IPS-15b (cell line): ENCODE measurements at regions not wholly inside any gene's neighbourhood (a gene's known extent, or its start where the extent isn't known, plus 50 kb on each side); places are given as distances from the start of the nearest gene placed in this dataset.

Experiments
- H3K27me3 ChIP-seq: one replicate; pipeline ENCODE4 v1.6.1; 2013; ENCODE audit warnings: low read length; ENCODE audit not compliant: control insufficient read depth, insufficient read depth
- H3K36me3 ChIP-seq: one replicate; pipeline ENCODE4 v1.6.1; 2013; ENCODE audit warnings: low read length; ENCODE audit not compliant: control insufficient read depth, insufficient read depth
- H3K4me1 ChIP-seq: one replicate; pipeline ENCODE4 v1.6.1; 2013; ENCODE audit warnings: mild to moderate bottlenecking, low read length; ENCODE audit not compliant: control insufficient read depth, insufficient read depth
- H3K4me3 ChIP-seq: one replicate; pipeline ENCODE4 v1.5.1; 2013; ENCODE audit warnings: low read depth, low read length
- H3K9ac ChIP-seq: one replicate; pipeline ENCODE4 v1.6.1; 2013; ENCODE audit warnings: low read depth, mild to moderate bottlenecking, low read length
- H3K9me3 ChIP-seq: one replicate; pipeline ENCODE4 v1.6.1; 2013; ENCODE audit warnings: mild to moderate bottlenecking, low read length; ENCODE audit not compliant: control insufficient read depth, insufficient read depth

GRCh38 chr4:24168658-24169057 lies 278.8 kb upstream of the PPARGC1A start:
- H3K4me1 ChIP-seq, result peaks cover 3% of the 10 kb centered on the region
- no peaks in the 10 kb centered on the region for H3K9me3 ChIP-seq
- H3K4me3 ChIP-seq, result no peak overlapping the region
- H3K36me3 ChIP-seq, result no peaks in the 10 kb centered on the region
- no peak overlapping the region for H3K9ac ChIP-seq
- H3K27me3 ChIP-seq, result no peaks in the 10 kb centered on the region

GRCh38 chr4:24166501-24166900 lies 276.7 kb upstream of the PPARGC1A start:
- H3K4me1 ChIP-seq, result peaks cover 3% of the 10 kb centered on the region
- no peaks in the 10 kb centered on the region for H3K36me3 ChIP-seq
- H3K9ac ChIP-seq, result no peak overlapping the region
- H3K9me3 ChIP-seq, result no peaks in the 10 kb centered on the region
- no peak overlapping the region for H3K4me3 ChIP-seq
- H3K27me3 ChIP-seq, result no peaks in the 10 kb centered on the region

- no peaks in the 10 kb centered on the region for H3K36me3 ChIP-seq
- no peaks in the 10 kb centered on the region for H3K9me3 ChIP-seq
- H3K9ac ChIP-seq, result no peak overlapping the region
- peaks cover 2% of the 10 kb centered on the region for H3K4me1 ChIP-seq
- no peak overlapping the region for H3K4me3 ChIP-seq
- no peaks in the 10 kb centered on the region for H3K27me3 ChIP-seq
Observed at GRCh38 chr4:24164797-24165196, 274.9 kb upstream of the PPARGC1A start.

GRCh38 chr4:24164054-24164693 lies 274.3 kb upstream of the PPARGC1A start:
- Histone ChIP-seq H3K9me3 (no peaks in the 10 kb centered on the region), H3K36me3 (no peaks in the 10 kb centered on the region), H3K27me3 (no peaks in the 10 kb centered on the region), H3K9ac (no peak overlapping the region), H3K4me1 (no peaks in the 10 kb centered on the region), H3K4me3 (no peak overlapping the region)

- no peaks in the 10 kb centered on the region for H3K4me1 ChIP-seq
Observed at GRCh38 chr4:24163314-24163713, 273.5 kb upstream of the PPARGC1A start.

GRCh38 chr4:24160358-24160757 lies 270.5 kb upstream of the PPARGC1A start:
- no peaks in the 10 kb centered on the region for H3K27me3 ChIP-seq
- no peak overlapping the region for H3K4me3 ChIP-seq
- H3K9ac ChIP-seq, result no peak overlapping the region
- H3K36me3 ChIP-seq, result no peaks in the 10 kb centered on the region
- H3K9me3 ChIP-seq, result no peaks in the 10 kb centered on the region
- H3K4me1 ChIP-seq, result no peaks in the 10 kb centered on the region

More at GRCh38 chr4:24163314-24163713, 273.5 kb upstream of the PPARGC1A start:
- Histone ChIP-seq H3K4me3 (no peak overlapping the region), H3K9ac (no peak overlapping the region), H3K27me3 (no peaks in the 10 kb centered on the region), H3K9me3 (no peaks in the 10 kb centered on the region), H3K36me3 (no peaks in the 10 kb centered on the region)

- no peaks in the 10 kb centered on the region for H3K4me1 ChIP-seq
- no peak overlapping the region for H3K4me3 ChIP-seq
- no peaks in the 10 kb centered on the region for H3K36me3 ChIP-seq
- H3K9me3 ChIP-seq, result no peaks in the 10 kb centered on the region
- H3K27me3 ChIP-seq, result no peaks in the 10 kb centered on the region
- H3K9ac ChIP-seq, result no peak overlapping the region
Observed at GRCh38 chr4:24158031-24158430, 268.2 kb upstream of the PPARGC1A start.

GRCh38 chr4:24150034-24150433 lies 260.2 kb upstream of the PPARGC1A start:
- Histone ChIP-seq H3K9me3 (no peaks in the 10 kb centered on the region), H3K36me3 (no peaks in the 10 kb centered on the region), H3K9ac (no peak overlapping the region), H3K4me1 (no peaks in the 10 kb centered on the region), H3K4me3 (no peak overlapping the region), H3K27me3 (no peaks in the 10 kb centered on the region)

- no peaks in the 10 kb centered on the region for H3K36me3 ChIP-seq
- H3K27me3 ChIP-seq, result peaks cover 2% of the 10 kb centered on the region
- no peaks in the 10 kb centered on the region for H3K4me1 ChIP-seq
- no peaks in the 10 kb centered on the region for H3K9me3 ChIP-seq
- no peak overlapping the region for H3K9ac ChIP-seq
- no peak overlapping the region for H3K4me3 ChIP-seq
Observed at GRCh38 chr4:24146127-24146526, 256.3 kb upstream of the PPARGC1A start.

GRCh38 chr4:24145591-24145990 lies 255.7 kb upstream of the PPARGC1A start:
- H3K4me1 ChIP-seq, result no peaks in the 10 kb centered on the region

GRCh38 chr4:24144381-24144780 lies 254.5 kb upstream of the PPARGC1A start:
- Histone ChIP-seq H3K4me3 (no peak overlapping the region), H3K9ac (no peak overlapping the region), H3K4me1 (no peaks in the 10 kb centered on the region), H3K9me3 (no peaks in the 10 kb centered on the region), H3K36me3 (no peaks in the 10 kb centered on the region), H3K27me3 (peaks cover 2% of the 10 kb centered on the region)

More at GRCh38 chr4:24145591-24145990, 255.7 kb upstream of the PPARGC1A start:
- H3K9me3 ChIP-seq, result no peaks in the 10 kb centered on the region
- H3K9ac ChIP-seq, result no peak overlapping the region
- H3K27me3 ChIP-seq, result peaks cover 2% of the 10 kb centered on the region
- H3K36me3 ChIP-seq, result no peaks in the 10 kb centered on the region
- H3K4me3 ChIP-seq, result no peak overlapping the region

GRCh38 chr4:24143741-24144140 lies 253.9 kb upstream of the PPARGC1A start:
- Histone ChIP-seq H3K9me3 (no peaks in the 10 kb centered on the region), H3K9ac (no peak overlapping the region), H3K36me3 (no peaks in the 10 kb centered on the region), H3K4me3 (no peak overlapping the region), H3K4me1 (no peaks in the 10 kb centered on the region), H3K27me3 (peaks cover 2% of the 10 kb centered on the region)
